ENCODE measurements at regions not wholly inside any gene's neighbourhood (a gene's known extent, or its start where the extent isn't known, plus 50 kb on each side); places are given as distances from the start of the nearest gene placed in this dataset.
A peak's percentile ranks its signal among the peaks of the same experiment; 100 is the strongest.

DNA sequence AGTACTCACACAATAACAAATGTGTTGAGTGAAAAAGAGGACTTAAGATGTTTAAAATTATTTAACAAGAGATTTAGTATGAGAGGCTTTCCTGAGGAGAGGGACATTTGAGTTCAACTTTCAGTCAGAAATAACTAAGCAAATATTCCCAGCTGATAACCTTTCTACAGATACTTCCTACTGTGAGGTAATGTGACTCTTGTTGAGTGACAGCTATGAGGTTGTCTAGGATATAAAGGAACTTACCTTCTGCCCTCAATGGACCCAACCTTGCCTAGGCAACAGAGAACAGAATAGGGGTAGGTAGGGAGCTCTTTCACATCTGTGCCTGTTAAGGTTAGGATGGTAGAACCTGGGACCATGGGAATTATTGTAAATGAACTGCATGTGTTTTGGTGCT is 54.7 kb downstream of the GLUD2 start:
- DNase-seq: no peak

DNA sequence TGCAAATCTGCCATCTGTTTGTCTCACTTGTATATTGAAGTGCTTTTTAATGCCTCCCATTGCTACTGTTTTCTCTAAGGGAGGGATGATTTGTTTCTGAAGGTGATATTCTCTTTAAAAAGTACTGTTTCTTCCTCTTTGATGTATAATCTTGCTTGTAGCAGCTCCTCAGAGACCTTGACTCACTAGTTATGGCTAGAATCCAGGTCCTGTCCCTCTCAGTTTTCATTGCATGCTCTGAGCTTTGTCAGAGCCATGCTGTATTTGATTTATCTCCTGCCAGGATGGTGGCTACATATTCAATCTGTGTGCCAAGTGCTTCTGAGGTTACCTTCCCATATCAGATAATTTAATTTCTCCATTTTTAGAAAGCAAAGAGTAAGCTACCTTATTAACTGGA is 56.0 kb downstream of the GLUD2 start:
- peak; percentile 70 for DNase-seq

DNA sequence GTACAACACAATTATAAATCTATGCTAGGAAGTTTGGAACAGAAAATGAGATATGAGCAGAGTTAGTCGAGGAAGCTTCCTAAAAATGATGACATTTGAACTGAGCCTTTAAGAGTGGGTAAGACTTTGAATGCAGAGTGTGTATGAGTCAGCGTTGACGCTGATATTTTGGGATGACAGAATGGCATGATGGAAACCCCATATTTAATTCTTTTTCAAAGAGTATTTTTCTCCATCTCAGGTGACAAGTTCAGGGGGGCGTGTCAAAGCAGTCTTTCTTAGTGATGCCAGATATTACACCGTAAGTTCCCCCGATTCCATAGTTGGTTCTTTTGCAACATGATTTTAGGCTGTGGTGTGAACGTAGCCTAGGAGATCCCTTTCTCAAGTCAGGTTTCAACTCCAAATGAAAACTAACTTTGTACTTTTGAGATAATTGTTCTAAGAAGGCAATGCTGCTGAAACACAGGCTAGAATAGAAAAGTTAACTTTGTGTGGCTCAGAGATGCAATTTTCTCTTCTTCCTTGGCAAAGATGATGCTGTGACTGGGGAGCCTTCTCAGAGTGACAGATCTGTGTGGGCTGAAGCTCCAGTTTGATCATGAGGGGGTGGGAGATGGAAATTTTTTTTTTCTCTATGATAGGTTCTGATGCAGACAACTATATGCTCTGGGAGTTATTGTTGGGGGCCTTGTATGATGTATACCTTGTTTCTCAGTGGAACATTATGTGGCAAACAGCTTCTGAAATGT is 59.2 kb downstream of the GLUD2 start:
- DNase-seq: no peak

DNA sequence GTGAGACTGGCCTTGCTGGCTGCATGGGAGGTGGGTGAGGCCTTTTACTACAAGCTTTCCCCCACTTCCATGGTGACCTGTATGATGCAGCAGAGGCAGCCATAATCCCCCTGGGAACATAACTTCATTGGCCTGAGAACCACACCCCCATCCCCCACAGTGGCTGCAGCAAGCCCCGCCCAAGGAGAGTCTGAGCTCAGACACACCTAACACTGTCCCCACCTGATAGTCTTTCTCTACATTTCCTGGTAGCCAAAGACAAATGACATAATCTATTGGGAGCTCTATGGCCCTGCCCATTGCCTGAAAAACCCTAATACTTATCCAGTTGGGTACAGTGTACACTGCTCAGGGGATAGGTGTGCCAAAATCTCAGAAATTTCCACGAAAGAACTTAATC is 62.6 kb downstream of the GLUD2 start:
- DNase-seq: no peak

DNA sequence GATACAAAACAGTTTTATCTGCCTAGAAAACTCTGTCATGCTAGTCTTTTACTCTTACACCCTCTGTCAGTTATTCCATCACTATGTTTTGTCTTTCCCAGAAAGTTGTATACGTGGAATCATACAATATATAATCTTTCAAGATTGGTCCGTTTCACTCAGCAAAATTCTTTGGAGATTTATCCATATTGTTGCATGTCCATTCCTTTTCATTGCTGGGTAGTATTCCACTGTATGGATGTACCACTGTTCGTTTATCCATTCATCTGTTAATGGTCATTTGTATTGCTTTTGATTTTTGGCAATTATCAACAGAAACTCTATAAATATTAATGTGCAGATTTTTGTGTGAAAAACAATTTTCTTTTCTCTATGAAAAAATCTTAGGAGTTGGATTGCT is 63.1 kb downstream of the GLUD2 start:
- DNase-seq: no peak

DNA sequence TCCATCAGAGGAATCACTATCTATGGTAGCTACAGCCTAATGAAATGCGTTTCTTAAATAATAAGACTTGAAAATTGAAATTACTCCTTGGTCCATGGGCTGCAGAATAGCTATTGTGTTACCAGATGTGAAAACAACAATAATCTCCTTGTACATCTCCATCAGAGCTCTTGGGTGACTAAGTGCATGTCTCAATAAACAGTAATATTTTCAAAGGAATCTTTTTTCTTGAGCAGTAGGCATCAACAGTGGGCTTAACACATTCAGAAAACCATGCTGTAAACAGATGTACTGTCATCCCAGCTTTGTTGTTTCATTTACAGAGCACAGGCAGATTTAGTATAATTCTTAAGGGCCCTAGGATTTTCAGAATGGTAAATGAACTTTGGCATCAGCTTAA is 67.3 kb downstream of the GLUD2 start:
- no peak for DNase-seq

DNA sequence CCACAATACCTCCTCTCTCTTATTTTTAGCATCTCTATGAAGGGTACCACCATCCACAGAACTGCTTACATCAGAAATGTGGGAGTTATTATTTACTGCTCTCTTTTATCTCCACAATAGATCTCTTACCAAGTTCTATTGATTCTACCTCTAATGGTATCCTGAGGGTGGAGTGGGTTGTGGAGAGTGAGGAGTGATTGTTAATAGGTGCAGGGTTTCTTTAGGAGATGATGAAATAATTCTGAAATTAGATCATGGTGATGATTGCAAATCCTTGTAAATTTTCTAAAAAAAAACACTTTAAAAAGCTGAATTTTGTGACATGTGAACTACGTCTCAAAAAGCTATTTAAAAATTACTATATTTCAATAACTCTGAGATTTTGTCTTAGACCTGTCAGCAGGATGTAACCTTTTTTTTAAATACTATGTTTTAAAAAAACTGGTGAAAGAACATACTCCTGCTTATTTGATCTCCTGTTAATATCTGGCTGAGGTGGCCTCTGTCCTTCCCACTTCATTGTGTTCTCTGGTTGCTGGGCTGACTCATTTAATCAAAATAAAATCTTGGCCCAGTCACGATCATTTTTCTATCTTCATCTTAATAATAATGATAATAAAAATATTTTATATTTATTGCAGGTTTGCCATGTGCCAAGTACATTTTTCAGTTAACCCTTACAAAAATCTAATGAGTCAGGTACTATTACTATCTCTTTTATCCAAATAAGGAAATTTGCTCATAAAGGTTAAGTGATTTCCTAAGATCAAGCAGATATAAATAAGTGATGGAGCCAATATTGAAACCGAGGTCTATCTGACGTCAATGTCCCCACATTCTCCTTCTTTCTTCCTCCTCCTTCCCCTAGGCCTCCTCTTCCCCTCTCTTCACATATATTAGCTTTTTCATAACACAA is 73.5 kb downstream of the GLUD2 start:
- no peak for DNase-seq

DNA sequence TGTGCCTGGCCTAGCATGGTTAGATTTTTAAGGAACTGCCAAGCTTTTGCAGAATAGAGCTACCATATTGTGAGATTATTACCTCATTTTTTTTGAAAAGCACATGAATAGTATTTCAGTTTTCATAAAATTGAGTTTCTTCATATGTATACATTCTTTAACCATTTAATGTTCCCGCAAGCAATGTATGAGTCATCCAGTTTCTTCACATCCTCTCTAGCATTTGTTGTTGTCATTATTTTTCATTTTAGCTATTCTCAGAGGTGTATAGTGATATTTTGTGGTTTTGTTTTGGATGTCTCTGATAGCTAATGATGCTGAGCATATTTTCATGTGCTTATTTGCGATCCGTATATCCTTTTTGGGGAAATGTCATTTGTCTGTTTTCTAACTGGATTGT is 74.9 kb downstream of the GLUD2 start:
- no peak for DNase-seq

DNA sequence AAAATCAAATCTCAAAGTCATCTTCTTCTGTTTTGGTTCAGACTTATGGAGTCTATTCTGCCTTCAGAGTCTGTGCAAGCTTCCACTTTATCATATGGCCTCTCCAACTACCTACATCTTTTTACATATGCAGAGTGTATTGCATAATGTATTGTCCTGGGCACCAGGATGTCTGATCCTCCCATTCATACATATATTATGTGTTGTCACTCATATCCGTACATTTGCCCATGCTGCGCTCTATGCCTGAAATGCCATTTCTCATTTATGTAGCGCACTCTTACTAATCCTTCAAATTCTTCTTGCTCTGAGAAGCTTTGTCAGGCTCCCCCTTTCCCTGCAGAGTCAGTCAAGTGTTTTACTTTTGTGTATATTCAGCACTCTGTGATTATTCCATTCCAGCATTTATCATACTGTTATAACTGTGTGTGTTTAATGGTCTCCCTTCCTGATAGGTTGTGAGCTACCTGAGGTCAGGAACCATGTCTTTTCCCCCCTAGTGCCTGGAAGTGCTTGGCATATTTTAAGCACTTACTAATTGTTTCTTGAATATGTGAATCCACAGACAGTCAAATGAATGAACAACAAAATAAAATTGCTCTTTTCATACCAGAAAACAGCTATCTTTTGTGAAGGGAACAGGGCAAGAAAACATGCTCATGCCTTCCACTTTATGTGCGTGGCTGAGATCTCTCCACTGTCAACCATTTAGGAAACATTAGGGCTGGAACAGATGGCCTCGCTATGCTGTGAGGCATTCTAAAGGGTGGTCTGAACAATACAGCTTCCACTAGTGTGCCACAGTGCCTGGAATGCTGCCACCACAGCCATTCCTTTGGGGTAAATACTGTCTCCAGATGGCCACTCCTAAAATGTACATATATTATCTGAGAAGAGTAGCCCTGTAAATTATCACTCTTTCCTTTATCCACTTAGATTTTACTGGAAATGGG is 81.8 kb downstream of the GLUD2 start:
- peak; percentile 76 for DNase-seq

DNA sequence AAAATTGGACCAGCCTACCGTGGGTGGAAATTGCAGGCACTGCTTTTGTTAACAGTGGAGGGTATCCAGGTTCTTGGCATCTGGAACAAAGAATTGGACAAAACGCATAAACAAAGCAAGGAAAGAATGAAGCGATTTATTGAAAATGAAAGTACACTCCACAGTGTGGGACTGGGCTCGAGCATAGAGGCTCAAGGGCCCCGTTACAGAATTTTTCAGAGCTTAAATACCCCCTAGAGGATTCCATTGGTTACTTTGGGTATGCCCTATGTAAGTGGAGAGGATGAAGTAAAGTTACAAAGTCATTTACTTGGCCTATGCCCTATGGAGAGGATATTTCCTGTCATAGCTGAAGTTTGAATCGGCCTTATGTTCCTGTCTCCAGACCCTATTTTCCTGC is 85.3 kb downstream of the GLUD2 start:
- DNase-seq: no peak

DNA sequence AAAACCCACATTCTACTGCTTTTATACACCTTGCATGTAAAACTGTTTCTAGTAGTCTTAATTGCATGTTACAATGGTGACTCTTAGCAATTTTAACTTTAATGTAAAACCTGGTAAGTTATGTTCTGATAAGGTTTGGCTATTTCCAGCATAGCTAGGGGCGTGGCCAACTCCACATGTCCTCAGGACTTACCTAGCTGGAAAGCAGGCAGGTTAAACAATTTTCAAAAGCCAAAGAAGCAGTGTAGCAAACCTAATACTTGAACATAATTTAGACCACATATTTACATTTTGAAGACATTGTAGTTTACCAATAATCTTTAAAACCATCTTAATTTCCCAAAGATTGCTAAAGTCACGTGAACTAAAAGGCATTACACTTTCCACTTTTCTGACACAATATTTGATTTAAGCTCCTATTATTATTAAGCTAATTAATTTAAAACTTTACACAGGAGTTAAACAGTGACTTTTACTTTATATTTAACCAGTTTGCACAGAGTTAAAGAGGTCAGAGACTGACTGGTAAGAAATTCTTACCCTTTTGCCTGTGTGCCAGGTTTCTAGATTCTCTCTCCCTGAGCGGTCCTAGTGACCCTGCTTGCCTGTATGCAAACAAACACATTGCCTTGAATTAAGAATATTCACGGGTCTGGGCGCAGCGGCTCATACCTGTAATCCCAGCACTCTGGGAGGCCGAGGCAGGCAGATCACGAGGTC is 88.2 kb downstream of the GLUD2 start:
- no peak for DNase-seq

DNA sequence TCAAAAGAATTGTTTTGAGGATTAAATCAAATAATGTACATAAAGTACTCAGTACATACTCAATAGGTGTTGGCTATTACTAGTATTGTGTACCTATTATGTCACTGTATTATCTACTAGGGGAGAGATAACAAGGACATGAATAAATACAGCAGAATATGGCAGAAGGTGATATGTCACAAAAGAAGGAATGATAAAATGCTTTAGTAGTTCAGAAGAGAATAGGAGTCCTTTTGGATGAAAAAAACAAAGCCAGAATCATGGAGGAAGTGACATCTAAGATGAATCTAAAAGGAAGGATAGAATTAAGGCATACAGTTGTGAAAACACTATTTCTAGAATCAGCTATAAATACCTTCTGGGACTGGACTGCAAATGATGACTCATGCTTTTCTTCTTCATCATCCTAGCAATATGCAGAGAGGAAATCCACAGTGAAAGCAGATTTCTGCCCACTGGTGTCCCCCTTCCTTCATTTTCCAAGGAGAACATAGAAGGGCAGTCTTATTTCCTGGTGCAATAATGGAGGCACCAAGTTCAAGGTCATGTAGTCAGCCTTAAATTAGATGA is 98.7 kb downstream of the GLUD2 start:
- no peak for DNase-seq

DNA sequence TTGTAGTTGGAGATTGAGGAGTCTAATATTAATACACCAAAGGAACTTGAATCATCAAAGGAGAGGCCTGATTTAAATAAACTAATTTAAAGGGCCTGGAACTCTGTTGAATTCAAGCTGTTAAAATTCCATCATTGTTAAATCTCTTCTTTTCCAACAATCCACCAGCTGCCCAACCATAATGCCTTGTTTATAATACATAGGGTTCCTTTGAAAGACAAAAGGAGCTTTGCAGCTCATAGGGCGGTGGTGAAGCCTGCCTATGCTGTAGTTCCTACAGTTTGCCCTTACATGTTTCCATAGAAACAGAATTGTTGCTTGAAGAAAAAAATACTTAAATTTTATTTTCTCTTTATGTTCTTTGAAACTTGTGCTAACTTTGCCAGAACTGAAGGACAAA is 102.8 kb downstream of the GLUD2 start:
- no peak for DNase-seq

DNA sequence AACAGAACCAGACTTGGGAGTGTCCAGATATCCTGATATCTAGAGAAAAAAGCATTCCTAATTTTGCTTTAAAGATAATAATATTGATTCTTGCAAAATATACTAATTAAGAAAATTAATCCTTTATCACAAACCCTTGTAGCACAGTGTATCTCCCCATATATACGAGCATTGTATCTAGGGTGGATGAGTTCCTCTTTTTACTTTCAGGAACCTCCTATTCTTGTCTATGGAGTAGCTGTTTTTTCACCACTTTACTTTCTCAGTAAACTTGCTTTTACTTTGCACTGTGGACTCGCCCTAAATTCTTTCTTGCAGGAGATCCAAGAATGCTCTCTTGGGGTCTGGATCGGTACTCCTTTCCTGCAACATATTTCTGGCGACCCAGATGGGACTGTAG is 103.9 kb downstream of the GLUD2 start:
- DNase-seq: no peak

DNA sequence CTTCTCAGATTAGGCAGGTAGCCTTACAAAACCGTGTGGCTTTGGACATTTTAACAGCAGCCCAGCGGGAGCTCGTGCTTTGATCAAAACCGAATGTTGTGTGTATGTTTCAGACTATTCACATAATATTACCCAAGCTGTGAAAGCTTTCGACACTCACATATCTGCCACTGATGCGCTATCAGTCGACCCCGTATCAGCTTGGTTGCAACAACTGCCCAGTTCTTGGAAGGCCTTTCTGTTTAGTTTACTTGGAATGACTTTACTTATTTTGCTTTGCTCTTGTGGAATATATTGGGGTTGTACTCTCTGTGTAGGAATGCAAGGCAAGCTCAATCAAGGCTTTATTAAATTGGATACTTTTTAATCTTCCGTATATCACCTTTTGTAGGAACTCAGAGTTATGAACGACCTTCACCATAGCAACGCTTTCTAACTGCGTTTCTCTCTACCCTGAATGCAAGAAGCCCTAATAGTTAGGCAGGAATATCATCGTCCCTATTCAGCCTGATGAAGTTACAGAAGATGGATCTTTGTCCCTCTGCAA is 107.5 kb downstream of the GLUD2 start:
- no peak for DNase-seq

DNA sequence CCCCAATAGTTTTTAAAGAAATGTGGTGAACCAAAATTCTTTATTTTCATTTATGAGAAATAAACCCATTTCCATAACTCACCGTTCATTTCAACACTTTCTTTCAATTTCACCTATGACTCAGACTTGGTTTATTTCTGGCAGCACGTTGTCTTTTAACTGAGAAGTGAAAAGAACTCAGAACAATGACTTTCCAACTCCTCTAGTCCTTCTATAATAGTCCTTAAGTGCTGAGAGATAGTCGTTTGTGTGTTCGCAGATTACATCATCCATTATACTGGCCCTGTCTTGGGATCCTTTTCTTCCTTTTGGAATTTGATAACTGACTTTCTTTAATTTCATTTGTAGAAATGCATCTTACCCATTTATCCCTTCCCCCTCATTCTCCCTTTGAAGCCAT is 113.6 kb downstream of the GLUD2 start:
- no peak for DNase-seq

DNA sequence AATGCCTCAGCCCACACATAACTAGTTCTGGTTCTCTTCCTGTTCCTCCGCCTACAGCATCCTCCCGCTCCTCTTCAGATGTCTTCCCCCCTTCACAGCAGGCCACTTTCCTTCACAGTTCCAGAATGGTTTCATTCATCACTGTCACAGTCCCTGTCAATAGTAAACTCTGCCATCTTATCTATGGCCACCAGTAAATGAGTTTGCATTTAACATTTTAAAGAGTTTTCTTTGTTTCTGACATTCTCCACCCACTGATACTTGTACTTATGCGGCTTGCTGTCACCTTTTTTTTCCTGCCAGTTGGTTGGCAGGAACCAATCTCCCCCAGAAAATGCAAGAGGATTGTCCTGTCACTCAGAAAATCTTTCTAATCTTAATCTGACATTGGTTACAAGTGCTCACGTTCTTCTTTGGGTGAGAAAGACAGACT is 114.1 kb downstream of the GLUD2 start:
- no peak for DNase-seq

DNA sequence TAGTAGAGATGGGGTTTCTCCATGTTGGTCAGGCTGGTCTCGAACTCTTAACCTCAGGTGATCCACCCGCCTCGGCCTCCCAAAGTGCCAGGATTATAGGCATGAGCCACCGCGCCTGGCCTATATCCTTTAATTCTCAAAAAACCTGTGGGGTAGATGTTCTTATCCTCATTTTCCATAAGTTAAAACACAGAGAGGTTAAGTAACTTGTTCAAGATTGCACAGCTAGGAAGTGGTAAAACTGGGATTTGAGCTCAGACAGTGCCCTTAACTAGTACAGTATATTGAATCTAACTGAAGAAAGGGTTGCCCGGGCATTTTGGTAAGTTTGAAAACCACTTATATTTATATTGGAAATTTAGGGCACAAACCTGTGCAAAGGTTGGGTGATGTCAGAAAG is 116.0 kb downstream of the GLUD2 start:
- no peak for DNase-seq

DNA sequence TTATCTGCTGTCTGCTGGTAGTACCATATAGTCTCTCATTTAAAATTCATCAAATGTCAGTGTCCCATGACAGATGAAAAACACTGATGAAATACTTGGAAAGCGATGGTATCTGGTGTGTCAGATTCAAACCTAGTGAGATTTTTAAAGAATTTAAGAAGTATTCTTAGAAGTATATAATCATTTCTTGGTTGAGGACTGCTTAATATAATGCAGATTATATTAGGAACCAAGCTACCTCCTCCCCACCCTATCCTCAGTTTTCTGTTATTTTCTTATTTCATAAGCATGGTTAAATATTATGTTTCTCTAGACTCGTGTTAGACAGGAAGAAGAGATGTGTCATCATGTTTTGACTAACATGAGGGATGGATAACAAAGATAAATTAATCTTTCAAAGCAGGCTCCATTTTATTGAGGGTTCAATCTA is 118.5 kb downstream of the GLUD2 start:
- no peak for DNase-seq

DNA sequence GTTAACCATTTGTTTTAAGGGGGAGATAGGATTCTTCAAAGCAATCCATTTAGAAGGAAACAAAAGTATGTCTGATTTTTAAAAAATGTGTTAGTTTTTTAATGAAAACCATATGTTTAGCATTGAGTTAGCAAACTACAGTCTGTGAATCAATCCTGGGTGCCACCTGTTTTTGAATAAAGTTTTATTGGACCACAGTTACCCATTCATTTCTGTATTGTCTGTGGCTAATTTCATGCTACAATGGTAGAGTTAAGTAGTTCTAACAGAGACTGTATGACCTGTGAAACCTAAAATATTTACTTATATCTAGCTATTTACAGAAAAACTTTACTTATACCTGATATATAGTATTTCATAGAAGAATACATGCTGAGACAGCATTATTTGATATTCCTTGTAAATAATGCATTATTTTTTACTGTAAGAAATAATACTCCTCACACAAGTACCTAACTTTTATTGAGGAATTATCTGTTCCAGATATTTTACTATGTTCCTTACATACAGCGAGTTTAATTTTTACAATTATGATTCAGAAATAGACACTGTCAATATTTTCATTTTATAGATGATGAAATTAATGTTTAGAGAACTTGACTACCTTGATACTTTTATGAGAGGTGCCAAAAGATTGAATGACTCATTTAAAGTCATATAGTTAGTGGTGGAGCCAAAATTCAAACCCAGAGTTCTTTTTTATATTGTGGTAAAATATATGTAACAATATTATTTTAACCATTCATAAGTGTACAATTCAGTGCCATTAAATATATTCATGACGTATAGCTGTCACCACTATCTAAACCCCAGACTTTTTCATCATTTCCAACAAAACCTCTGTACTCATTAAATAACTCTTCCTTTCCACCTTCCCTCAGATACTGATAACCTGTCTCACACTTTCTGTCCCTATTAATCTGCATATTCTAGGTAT is 122.0 kb downstream of the GLUD2 start:
- no peak for DNase-seq

DNA sequence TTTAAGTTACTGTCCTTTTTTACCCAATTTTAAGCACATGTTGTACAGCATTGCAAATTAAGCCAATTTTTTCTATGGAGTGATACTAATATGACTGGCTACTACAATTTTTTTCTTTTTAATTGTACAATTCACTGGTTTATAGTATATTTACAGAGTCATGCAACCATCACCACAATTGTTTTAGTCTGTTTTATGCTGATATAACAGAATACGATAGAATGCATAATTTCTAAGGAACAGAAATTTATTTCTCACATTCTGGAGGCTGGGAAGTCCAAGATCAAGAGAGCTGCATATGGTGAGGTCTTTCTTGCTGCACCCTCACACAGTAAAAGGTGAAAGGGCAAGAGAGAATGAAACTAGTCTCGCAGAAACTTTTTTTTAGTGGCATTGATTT is 125.3 kb downstream of the GLUD2 start:
- no peak for DNase-seq

Data from NCI-H1694 (cell line).